CD4-positive, alpha-beta T cell treated with Interferon gamma for 1 hour (primary cell): ENCODE measurements at regions not wholly inside any gene's neighbourhood (a gene's known extent, or its start where the extent isn't known, plus 50 kb on each side); places are given as distances from the start of the nearest gene placed in this dataset.
"Not testable (repeated sequence)": the region's sequence is repeated elsewhere in the genome, so short reads cannot be mapped to it uniquely, and the experiment has no call there.

Source experiments
- DNase-seq: peaks from one replicate; pipeline ENCODE4 v3.0.0-alpha.2; 2020

GRCh38 chr20:12130781-12131180, 213.1 kb downstream of the BTBD3 start:
- no peak for DNase-seq

GRCh38 chr20:12133553-12133952, 215.9 kb downstream of the BTBD3 start:
- DNase-seq, result no peak

GRCh38 chr20:12145951-12146350, 228.3 kb downstream of the BTBD3 start:
- DNase-seq, result not testable (repeated sequence)

GRCh38 chr20:12152996-12153395, 235.3 kb downstream of the BTBD3 start:
- DNase-seq, result no peak

GRCh38 chr20:12153628-12154027, 235.9 kb downstream of the BTBD3 start:
- no peak for DNase-seq

GRCh38 chr20:12156252-12156651, 238.6 kb downstream of the BTBD3 start:
- no peak for DNase-seq

- DNase-seq, result no peak
These were observed 241.6 kb downstream of the BTBD3 start for GRCh38 chr20:12159261-12159660.

GRCh38 chr20:12161734-12162133, 244.0 kb downstream of the BTBD3 start:
- no peak for DNase-seq

GRCh38 chr20:12166053-12166717, 248.5 kb downstream of the BTBD3 start:
- DNase-seq, result no peak

- DNase-seq, result no peak
These were observed 252.7 kb downstream of the BTBD3 start for GRCh38 chr20:12170406-12170805.

- no peak for DNase-seq
These were observed 254.3 kb downstream of the BTBD3 start for GRCh38 chr20:12171923-12172524.

- no peak for DNase-seq
These were observed 255.8 kb downstream of the BTBD3 start for GRCh38 chr20:12173347-12174012.

GRCh38 chr20:12175538-12175937, 257.8 kb downstream of the BTBD3 start:
- DNase-seq, result no peak

GRCh38 chr20:12177657-12178293, 260.1 kb downstream of the BTBD3 start:
- DNase-seq, result no peak

- no peak for DNase-seq
These were observed 262.0 kb downstream of the BTBD3 start for GRCh38 chr20:12179692-12180091.

GRCh38 chr20:12180107-12180661, 262.5 kb downstream of the BTBD3 start:
- no peak for DNase-seq

- no peak for DNase-seq
These were observed 280.6 kb downstream of the BTBD3 start for GRCh38 chr20:12198281-12198680.

GRCh38 chr20:12199703-12200102, 282.0 kb downstream of the BTBD3 start:
- DNase-seq, result no peak

GRCh38 chr20:12201289-12201991, 283.7 kb downstream of the BTBD3 start:
- DNase-seq, result no peak

GRCh38 chr20:12203399-12203798, 285.7 kb downstream of the BTBD3 start:
- DNase-seq, result no peak

- no peak for DNase-seq
These were observed 286.3 kb downstream of the BTBD3 start for GRCh38 chr20:12203981-12204380.

- DNase-seq, result no peak
These were observed 290.2 kb downstream of the BTBD3 start for GRCh38 chr20:12207875-12208274.

- no peak for DNase-seq
These were observed 292.9 kb downstream of the BTBD3 start for GRCh38 chr20:12210591-12210990.
